RWPE1 (cell line): ENCODE measurements at regions not wholly inside any gene's neighbourhood (a gene's known extent, or its start where the extent isn't known, plus 50 kb on each side); places are given as distances from the start of the nearest gene placed in this dataset.

Experiments
- CTCF ChIA-PET: fragments of 350-600 bp; sonication (Branson Sonifier 250); formaldehyde crosslinking; extraction: SDS; loops from one replicate; lab custom pipeline; 2021; lab: Yijun Ruan, JAX
- POLR2A ChIA-PET: fragments of 400-600 bp; formaldehyde crosslinking; extraction: SDS; loops from one replicate; lab custom pipeline; 2020; ENCODE audit warnings: antibody characterized with exemption; ENCODE audit not compliant: low non-redundant PET; lab: Yijun Ruan, JAX
- DNase-seq: peaks from one replicate; pipeline ENCODE4 v3.0.0; 2012; ENCODE audit warnings: low spot score
- H3K27ac ChIP-seq: fragments of 450-650 bp; 2 replicates; pipeline ENCODE4 v1.5.1; 2017
- CTCF ChIP-seq: fragments of 450-650 bp; conservative IDR thresholded peaks from 2 replicates; pipeline ENCODE4 v1.5.1; 2017; ENCODE audit warnings: low read depth, mild to moderate bottlenecking

GRCh38 chr17:52754838-52755237 lies 596.3 kb upstream of the CA10 start:
- TF ChIP-seq CTCF: no peak
- CTCF ChIA-PET: interaction anchor here (0.5 kb wide), 1 partner anchor 75 kb away, joined by 3 read pairs; no protein-coding TSS in a partner anchor
- DNase-seq: peak; percentile 59
- POLR2A ChIA-PET: no interaction called here
- H3K27ac ChIP-seq: no peak overlapping the region

- H3K27ac ChIP-seq: no peak overlapping the region
- DNase-seq: no peak
- CTCF ChIA-PET: no interaction called here
- TF ChIP-seq CTCF: no peak
- POLR2A ChIA-PET: no interaction called here
These were observed 592.5 kb upstream of the CA10 start for GRCh38 chr17:52751051-52751450.

GRCh38 chr17:52744179-52744578 lies 585.7 kb upstream of the CA10 start:
- POLR2A ChIA-PET: no interaction called here
- no peak for DNase-seq
- CTCF ChIA-PET: no interaction called here
- no peak for TF ChIP-seq CTCF
- no peak overlapping the region for H3K27ac ChIP-seq

- no peak for DNase-seq
- no peak overlapping the region for H3K27ac ChIP-seq
- POLR2A ChIA-PET: no interaction called here
- TF ChIP-seq CTCF: no peak
- CTCF ChIA-PET: no interaction called here
These were observed 581.5 kb upstream of the CA10 start for GRCh38 chr17:52740006-52740405.

GRCh38 chr17:52738791-52739190 lies 580.3 kb upstream of the CA10 start:
- POLR2A ChIA-PET: no interaction called here
- no peak for TF ChIP-seq CTCF

GRCh38 chr17:52737071-52737470 lies 578.6 kb upstream of the CA10 start:
- CTCF ChIA-PET: no interaction called here
- POLR2A ChIA-PET: no interaction called here
- no peak for TF ChIP-seq CTCF
- DNase-seq: no peak
- H3K27ac ChIP-seq: no peak overlapping the region

More at GRCh38 chr17:52738791-52739190, 580.3 kb upstream of the CA10 start:
- H3K27ac ChIP-seq: no peak overlapping the region
- CTCF ChIA-PET: no interaction called here
- no peak for DNase-seq

- CTCF ChIA-PET: no interaction called here
- POLR2A ChIA-PET: no interaction called here
- H3K27ac ChIP-seq: no peak overlapping the region
- no peak for TF ChIP-seq CTCF
- no peak for DNase-seq
These were observed 574.3 kb upstream of the CA10 start for GRCh38 chr17:52732841-52733240.
